GOT3 (cell line): ENCODE measurements at regions not wholly inside any gene's neighbourhood (a gene's known extent, or its start where the extent isn't known, plus 50 kb on each side); places are given as distances from the start of the nearest gene placed in this dataset.

ENCODE experiments used
- DNase-seq: peaks from one replicate; lab custom pipeline; 2025; ENCODE audit warnings: mixed read lengths; lab: John Stamatoyannopoulos, UW

DNA sequence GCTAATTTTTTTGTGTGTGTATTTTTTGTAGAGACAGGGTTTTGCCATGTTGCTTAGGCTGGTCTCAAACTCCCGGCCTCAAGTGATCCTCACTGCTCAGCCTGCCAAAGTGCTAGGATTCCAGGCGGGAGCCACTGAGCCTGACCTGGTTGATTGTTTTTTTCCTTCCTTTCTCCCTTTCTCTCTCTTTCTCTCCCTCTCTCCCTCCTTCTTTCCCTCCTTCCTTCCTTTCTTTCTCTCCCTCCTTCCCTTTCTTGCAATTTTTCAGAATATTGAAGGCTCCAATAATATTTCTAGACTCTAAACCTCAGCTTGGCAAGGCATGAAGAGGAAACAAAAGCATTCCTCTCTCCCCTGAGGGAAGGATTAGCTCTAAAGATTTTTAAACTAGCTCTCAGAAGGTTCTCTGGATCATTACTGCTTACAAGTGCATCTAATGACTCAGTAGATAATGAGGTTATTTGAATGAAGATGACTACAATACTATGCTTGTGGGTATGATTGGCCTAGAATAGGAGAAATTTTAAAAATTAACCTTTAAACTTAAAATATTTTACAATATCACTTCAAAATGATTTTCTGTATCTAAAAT, 68.5 kb upstream of the GADD45A start:
- no peak for DNase-seq

DNA sequence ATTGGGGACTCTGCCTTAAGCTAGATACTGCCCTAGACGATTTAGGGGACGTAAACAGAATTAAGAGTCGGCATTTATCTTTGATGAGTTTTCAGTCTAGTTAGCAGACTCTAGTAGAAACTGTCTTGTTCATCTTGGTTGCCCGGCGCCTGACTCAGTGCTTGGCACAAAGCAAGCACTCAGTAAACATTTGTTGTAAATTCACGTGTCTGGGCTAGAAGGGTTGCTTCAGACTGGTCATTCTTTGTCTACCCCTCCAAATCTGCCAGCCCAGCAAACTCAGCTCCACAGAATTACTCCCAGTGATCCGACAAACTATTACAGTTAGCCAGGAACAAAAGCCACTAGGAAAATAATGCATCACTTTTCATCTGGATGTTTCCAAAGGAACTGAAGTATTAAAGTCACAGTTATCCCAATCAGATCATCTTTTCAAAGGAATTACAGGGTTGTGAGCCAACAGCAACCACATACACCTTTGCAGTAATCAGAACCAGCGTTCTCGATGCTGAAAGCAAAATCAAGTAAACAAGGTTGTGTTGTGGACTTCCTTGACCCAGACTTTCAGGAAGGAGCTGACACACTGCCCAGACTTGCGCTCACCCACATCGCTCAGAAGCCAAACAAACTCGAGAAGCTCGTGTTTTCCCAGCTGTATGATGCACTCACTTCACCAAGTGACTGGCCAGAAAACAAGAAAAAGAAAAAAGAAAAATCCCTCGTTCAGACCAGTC, 66.5 kb upstream of the GADD45A start:
- DNase-seq, result no peak

DNA sequence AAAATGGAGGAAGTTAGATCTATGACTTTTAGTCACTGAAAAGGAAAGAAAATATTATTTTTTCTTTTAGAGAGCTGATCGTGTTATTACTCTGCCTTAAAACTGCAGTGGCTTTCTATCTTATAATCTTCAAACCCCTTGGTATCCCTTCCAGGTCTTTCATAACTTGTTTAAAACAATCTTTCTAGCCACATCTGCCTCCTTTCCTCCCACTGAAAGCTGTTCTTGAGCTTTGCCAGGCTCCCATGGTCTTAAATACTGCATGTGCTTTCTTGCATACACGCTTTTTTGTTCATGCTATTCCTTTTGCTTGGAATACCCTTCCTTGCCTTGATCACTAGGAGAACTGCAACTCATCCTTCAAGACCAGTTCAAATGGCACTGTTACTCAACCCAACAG, 65.9 kb upstream of the GADD45A start:
- DNase-seq, result no peak

DNA sequence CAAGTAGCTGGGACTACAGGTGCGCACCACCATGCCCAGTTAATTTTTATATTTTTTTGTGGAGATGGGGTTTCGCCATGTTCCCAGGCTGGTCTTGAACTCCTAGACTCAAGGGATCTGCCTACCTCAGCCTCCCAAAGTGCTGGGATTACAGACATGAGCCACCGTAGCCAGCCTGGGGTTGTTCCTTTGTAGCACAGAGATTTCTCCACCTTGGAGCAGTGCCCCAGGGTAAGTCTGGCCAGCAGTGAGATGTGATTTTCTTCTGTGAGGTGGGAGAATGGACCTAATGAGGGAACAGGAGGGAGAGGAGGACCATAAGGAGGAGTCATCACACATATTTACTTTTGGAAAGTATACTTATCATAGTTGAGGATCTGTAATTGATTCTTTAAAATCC, 61.1 kb upstream of the GADD45A start:
- no peak for DNase-seq

DNA sequence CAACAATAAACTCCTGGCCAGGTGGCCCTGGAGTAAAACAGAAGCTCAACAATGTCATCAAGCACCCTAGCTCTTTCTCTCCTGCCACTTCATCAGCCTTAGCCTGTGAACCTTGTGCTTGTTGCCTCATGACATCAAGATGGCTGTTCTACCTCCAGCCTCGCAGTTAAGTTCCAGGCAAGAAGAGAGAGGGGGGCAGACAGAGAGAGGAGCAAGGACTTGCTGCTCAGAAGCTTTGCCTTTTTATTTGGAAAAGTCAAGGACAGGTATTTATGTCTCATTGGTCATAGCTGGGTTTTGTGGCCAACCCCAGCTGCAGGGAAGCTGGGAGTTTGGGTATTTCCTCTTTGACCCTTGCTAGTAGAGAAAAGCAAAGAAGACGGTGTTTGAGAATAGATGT, 60.3 kb upstream of the GADD45A start:
- no peak for DNase-seq

DNA sequence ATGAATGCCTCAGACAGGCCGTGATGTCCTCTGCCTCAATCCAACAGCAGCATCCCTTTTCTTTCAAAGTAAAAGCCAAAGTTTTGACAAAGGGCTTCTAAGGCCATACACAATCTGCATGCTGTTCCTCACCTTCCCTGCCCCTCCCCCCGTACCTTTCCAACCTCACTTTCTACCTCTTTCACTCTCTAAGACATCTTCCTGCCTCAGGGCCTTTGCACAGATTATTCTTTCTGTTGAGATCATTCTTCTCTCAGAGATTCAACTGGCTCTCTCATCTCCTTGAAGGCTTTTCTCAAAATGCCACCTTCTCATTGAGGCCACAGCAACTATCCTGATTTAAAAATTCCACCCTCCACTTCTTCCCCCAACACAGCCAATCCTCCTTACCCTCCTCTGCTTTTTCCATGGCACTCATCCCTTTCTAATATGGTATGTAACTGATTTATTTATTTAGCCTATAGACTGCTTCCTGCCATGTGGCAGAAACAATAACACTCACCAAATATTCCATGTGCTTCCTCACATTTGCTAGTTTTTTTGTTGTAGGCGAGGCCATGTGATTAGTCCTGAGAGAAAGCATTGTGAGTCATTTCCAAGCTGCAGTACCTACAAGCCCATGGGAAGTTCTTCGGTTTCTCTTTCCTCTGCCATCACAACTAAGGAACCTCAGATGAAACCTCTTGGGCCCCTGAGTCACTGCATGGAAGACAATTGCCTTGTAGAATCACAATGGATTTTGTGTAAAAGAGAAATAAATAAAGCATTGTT, 58.7 kb upstream of the GADD45A start:
- no peak for DNase-seq

DNA sequence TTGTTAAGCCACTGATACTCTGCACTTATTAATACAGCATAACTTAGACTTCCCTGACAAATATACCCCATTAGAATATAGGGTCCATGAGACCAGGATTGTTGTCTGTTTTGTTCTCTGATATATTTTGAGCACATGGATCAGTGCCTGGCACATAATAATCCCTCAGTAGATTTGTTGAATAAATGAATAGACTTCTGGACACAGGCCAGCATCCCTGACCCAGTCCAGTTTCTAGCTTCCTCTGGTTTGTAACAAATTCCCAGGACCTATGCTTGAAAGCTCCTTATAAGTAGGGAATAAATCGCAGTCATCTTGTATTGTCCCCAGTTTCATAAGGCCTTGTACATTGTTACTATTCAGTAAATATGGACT, 58.2 kb upstream of the GADD45A start:
- no peak for DNase-seq

DNA sequence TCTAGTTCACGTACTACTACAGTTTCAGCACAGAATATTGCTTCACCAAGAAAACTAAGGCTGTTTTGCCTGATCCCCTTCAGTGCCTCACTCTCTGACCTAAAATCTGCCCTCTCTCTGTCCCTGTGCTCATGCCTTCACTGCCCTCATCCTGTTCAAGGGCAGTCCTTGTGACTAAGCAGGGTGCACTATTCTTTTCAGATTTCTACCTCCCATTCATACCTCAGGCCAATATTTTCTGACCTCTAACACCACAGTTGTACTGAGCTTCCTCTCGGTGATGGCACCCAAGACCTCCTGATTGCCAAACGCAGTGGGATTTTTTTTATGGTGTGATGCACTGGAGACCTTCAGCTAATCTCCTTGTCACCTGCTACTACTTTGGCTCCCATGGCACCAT, 57.7 kb upstream of the GADD45A start:
- DNase-seq, result no peak

DNA sequence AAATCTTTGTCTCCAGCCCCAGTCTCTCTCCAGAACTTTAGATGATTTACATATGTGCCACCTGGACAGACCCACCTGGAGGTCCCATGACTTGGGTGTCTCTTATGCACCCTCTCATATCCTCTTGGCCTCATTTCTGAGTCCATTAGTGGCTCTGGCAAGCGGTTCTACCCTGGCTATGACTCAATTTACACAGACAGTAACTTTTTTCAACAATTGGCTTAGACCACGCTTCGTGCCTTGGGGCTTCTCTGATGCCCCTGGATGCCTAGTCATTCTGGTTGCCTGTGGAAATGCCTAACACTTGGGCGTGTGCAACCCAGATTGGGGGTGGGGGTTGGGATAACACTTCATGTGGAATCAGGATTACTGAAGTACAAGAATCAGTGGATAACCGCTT, 57.1 kb upstream of the GADD45A start:
- no peak for DNase-seq

DNA sequence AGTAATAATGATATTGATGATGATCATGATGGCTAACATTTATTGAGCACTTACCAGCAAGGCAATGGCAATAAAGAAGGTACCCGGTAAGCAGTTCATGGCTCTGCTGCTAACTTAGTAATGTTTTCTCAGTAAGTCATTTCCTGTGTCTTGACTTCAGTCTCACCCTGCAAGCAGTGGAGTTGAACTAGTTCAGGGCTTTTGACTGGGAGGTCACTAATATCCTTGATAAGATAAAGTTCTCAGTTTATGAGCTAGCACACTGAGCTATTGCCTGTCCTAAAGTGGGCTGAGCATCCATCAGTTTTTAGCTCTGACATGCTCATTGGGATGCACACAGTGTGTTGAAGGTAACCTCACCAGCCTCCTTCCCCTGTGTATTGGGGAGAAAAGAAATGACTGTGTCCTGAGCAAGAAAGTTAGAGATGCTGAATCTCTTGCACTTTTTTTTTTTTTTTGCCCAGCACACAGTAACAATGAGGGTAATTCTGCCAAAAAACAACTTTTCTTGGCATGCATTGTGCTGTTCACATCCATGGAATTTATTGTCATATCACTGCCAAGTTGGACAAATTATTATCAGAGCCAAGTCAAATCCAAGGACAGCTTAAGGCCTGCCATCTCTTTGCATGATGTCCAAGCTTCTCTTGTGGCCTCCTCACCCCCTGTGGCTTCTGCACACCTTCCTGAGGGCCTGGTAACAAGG, 55.5 kb upstream of the GADD45A start:
- DNase-seq, result no peak

DNA sequence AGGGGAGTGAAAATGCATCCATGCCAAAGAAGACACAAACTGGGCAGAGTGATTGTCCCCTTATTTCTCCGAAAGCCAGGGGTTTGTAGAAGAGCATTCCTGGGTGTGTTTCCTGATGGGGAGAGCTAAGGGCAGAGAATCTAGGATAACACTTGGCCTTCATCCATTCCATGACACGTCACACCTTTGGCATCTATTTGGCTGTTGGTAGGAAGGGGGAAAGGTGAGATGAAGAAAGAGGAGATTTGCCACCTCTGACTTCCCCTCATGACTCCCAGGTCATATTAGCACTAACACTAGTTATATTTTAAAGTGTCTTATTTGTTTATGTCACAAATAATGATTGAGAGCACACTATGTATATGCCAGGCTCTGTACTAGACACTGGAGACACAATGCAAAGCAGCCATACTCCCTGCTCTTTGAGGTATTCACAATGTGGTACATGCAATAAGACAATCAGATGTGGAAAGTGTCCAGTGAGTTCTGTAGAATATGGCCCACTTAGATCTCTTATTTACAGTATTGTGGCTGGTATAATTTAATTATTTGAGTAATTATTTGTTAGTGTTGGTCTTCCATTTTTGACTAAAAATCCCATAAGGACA, 54.5 kb upstream of the GADD45A start:
- DNase-seq, result no peak

DNA sequence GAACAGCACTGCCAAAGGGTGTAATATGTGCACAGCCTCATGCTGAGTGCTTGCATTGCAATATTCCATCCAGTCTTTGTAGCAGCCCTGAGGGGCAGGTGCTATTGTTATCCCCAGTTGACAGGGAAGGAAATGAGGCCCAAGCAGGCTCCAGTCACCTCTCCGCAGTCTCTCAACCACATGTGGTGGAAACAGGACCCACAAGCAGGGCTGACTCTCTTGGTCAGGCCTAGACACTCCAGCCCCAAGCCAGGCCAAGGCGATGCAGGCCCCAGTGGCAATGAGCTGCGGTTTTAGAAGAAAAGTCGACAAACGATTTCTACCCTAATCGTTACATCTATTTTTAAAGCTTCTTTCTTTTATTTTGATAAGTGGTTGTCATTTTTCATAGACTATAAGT, 52.6 kb upstream of the GADD45A start:
- DNase-seq, result no peak

DNA sequence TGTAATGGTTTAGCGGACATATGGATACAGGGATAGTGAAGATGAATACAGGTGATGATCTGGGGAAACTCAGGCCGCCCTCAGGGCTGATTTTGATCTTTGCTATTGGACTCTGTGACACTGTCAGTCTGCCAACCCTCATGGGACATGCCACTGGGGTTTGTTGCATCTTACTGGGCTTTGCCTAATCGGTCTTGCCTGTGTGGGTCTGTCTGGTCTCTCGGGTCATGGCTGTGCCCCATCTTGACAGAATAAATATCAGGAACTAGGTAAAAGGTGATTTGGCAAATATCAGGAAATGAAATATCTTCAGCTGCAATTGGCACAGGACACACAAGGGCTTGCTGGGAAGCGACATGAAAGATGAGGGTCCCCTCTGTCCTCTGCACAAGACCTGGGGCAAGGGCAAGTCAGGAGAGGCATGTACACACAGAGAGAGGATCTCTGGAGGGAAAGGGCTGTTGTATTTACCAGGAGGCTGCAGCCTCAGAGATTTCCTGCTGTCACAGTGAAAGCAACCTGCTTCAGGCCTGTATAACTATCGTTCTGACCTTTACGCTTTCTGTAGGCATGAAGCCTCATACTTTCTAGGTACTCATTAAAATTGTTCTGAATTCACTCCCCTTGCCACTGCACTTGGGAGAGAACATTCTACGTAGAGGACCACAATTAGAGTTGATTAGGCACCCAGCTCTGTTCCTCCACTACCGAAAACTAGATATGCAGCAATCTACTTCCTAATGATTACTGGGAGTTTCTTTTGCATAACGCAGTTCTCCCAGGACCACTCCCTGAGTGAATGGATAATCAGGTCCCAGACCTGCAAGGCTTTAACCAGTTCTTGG, 52.0 kb upstream of the GADD45A start:
- no peak for DNase-seq

DNA sequence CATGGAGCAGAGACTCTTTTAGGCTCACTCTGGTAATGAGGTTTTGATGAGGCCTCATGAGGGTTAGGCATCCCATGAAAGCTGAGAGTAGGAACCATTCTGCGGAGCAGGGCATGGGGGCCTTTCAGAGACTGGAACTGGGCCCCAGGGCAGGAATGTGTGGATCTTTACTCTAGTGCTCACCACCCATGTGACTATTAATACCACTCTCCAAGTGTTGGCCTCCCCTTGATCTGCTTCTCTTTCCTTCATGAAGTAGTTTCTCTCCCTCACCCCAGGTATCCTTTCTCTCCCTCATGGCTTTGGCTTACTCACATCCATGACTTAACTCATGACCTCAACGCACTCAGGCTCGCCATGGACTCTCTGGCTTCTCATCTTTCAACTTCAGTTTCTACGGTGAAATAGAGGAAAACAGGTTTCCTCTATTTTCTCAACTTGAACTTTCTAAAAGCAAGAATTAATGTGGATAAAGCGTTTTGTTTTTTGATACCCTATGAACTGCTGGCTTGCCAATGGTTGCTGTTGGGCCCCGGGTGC, 50.5 kb upstream of the GADD45A start:
- DNase-seq, result no peak

DNA sequence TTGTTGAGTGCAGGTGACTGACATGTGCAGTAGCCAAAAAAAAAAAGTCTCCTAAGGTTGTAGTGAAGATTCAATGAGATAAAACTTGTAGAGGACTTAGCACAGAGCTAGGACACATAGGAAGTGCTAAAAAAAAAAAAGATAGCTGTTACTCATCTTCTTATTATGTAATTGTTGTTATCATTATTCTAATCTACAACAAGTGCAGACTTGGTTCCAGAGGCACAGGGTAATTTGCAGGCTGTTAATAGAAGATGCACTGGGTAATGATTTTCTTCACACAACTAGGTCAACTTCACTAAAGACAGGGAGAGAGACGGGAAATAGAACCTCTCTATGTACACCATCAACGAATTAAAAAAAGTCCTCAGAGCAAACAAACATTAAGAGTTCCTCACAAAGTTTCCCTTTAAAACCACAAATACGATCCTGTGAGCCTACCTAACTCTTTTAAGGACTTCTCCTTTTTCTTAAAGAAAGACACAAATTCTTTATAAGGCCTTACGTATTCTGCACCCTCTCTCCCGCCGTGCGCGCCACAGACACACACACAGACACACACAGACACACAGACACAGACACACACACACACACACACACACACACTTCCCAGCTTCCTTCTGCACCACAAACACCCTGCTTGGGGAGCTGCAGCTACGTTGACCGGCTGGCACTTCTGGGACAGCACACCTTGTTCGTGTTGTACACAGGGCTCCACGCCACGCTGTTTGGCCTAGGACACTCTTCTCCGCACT, 49.8 kb upstream of the GADD45A start:
- no peak for DNase-seq
